ENCODE measurements at regions not wholly inside any gene's neighbourhood (a gene's known extent, or its start where the extent isn't known, plus 50 kb on each side); places are given as distances from the start of the nearest gene placed in this dataset.

- H3K9ac ChIP-seq (replicated peaks in 1 of 4; ENCODE audit: extremely low read depth in 1 of 4, low read depth in 3 of 4, low read length in 3 of 4) = no peak overlapping the region
- H4K91ac ChIP-seq (replicated peaks; ENCODE audit: insufficient read length, low read length) = no peak overlapping the region
- H3K4me3 ChIP-seq (ENCODE audit: extremely low read depth in 1 of 4, insufficient read depth in 2 of 4, low read depth in 3 of 4, low read length in 4 of 4) = no peak overlapping the region
- no peak overlapping the region for H3K4me2 ChIP-seq (ENCODE audit: insufficient read depth in 1 of 2, low read depth in 2 of 2, low read length in 2 of 2)
- H4K8ac ChIP-seq (ENCODE audit: extremely low read depth, insufficient read depth, low read length) = no peak overlapping the region
- H4K20me1 ChIP-seq (replicated peaks in 1 of 2; ENCODE audit: control insufficient read depth in 1 of 2, insufficient read depth in 2 of 2, low read length in 2 of 2) = no peaks in the 10 kb centered on the region
- no peaks in the 10 kb centered on the region for H3K9me3 ChIP-seq (ENCODE audit: insufficient read depth in 2 of 2, low read depth in 1 of 2, low read length in 1 of 2)
- H3K79me1 ChIP-seq (ENCODE audit: low read depth, low read length) = no peaks in the 10 kb centered on the region
- peak; percentile 28 for FAIRE-seq
- H2BK5ac ChIP-seq (ENCODE audit: low read depth, low read length) = no peak overlapping the region
- no peak overlapping the region for H3K18ac ChIP-seq (ENCODE audit: extremely low read depth, low read length)
- no peak overlapping the region for H2BK12ac ChIP-seq (ENCODE audit: low read depth, low read length)
- H2BK120ac ChIP-seq (replicated peaks; ENCODE audit: low read depth, low read length) = no peak overlapping the region
- H3K14ac ChIP-seq (ENCODE audit: insufficient read length) = no peak overlapping the region
- H3K4me1 ChIP-seq (replicated peaks in 1 of 4; ENCODE audit: control insufficient read depth in 3 of 4, insufficient read depth in 4 of 4, low read length in 3 of 4) = no peaks in the 10 kb centered on the region
- WGBS, 2 experiments (ENCODE audit: extremely low coverage in 1 of 2, insufficient coverage in 1 of 2, insufficient read length in 1 of 2, insufficient replicate concordance in 2 of 2, low coverage in 1 of 2, low lambda C conversion rate in 2 of 2, missing lambda C conversion rate in 1 of 2) = 81% methylated on average over 2 of the region's 2 CpGs; no CpG with 5 or more reads in 1 of the 2 experiments
- H3K27ac ChIP-seq (ENCODE audit: low read depth, low read length) = no peak overlapping the region
- no peak overlapping the region for H3K23ac ChIP-seq (ENCODE audit: insufficient read length)
- H2BK20ac ChIP-seq (ENCODE audit: low read length) = no peak overlapping the region
- CTCF ChIA-PET (ENCODE audit: partially characterized antibody) = no interaction called here
- H3K36me3 ChIP-seq (ENCODE audit: control insufficient read depth in 2 of 4, insufficient read depth in 4 of 4, low read length in 3 of 4) = no peaks in the 10 kb centered on the region
- H2AK5ac ChIP-seq (ENCODE audit: low read depth, low read length) = no peak overlapping the region
- H3K27me3 ChIP-seq (replicated peaks in 1 of 4; ENCODE audit: control insufficient read depth in 3 of 4, extremely low read depth in 1 of 4, insufficient read depth in 3 of 4, low read length in 3 of 4) = no peaks in the 10 kb centered on the region
- H3K4ac ChIP-seq (replicated peaks; ENCODE audit: insufficient read length, low read depth, low read length) = no peak overlapping the region
- no peaks in the 10 kb centered on the region for H3K79me2 ChIP-seq (ENCODE audit: control insufficient read depth in 1 of 2, insufficient read depth in 2 of 2, low read length in 2 of 2)
- POLR2A ChIA-PET (ENCODE audit: partially characterized antibody) = no interaction called here
- H3K56ac ChIP-seq (replicated peaks; ENCODE audit: insufficient read length, low read depth, low read length) = no peak overlapping the region
- DNase-seq (ENCODE audit: low read depth in 1 of 2, low spot score in 2 of 2) = no peak
- no peak overlapping the region for H2BK15ac ChIP-seq (ENCODE audit: low read length)
- no peak overlapping the region for H4K5ac ChIP-seq (ENCODE audit: insufficient read length, low read depth, low read length)
- H2AFZ ChIP-seq (ENCODE audit: low read length) = no peak overlapping the region
- no peaks in the 10 kb centered on the region for H3K23me2 ChIP-seq (ENCODE audit: low read depth, low read length)
- TF ChIP-seq TBP (IDR thresholded peaks at IDR 0.05; ENCODE audit: low read depth, low read length) (no peak), CTCF (IDR thresholded peaks at IDR 0.05; ENCODE audit: control extremely low read depth in 1 of 3, insufficient read depth in 1 of 3, low read depth in 1 of 3, low read length in 3 of 3) (no peak), GABPA (IDR thresholded peaks at IDR 0.05; ENCODE audit: borderline replicate concordance, insufficient read depth, low read length) (no peak), HDAC6 (IDR thresholded peaks at IDR 0.05; ENCODE audit: low read depth, low read length) (no peak), CBX8 (IDR thresholded peaks at IDR 0.05; ENCODE audit: borderline replicate concordance, low read depth, low read length) (no peak), ATF2 (IDR thresholded peaks at IDR 0.05; ENCODE audit: low read length) (no peak), RAD21 (IDR thresholded peaks at IDR 0.05 in 1 of 2, conservative IDR thresholded peaks at IDR 0.05 in 1 of 2; ENCODE audit: low read depth in 2 of 2, low read length in 2 of 2) (no peak), POLR2AphosphoS5 (IDR thresholded peaks at IDR 0.05; ENCODE audit: low read depth, low read length) (no peak), SP1 (IDR thresholded peaks at IDR 0.05; ENCODE audit: low read depth, low read length) (no peak), CEBPB (IDR thresholded peaks at IDR 0.05; ENCODE audit: low read depth, low read length) (no peak), BACH1 (IDR thresholded peaks at IDR 0.05; ENCODE audit: low read length) (no peak)
These were observed 143.4 kb downstream of the PTCHD1 start for GRCh38 chrX:23478056-23478455.
